ENCODE measurements at regions not wholly inside any gene's neighbourhood (a gene's known extent, or its start where the extent isn't known, plus 50 kb on each side); places are given as distances from the start of the nearest gene placed in this dataset.

DNA sequence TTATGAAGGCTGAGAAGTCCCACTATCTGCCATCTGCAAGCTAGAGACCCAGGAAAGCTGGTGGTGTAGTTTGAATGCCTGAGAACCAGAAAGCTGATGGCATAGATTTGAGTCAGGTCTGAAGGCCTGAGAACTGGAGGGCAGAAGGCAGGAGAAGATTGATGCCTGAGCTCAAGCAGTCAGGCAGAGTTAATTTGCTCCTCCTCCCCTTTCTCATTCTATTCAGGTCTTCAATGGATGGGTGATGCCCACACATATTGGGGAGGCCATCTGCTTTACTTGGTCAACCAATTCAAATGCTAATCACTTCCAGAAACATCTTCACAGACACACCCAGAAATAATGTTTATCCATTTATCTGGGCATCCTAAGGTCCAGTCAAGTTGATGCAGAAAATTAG is 87.6 kb upstream of the CPLX2 start:
- no peak overlapping the region for H3K4me3 ChIP-seq (replicated peaks in 1 of 2; ENCODE audit: low read depth in 2 of 2, low read length in 2 of 2)
- TF ChIP-seq CTCF (IDR thresholded peaks at IDR 0.05; ENCODE audit: low read depth, low read length): no peak
- no peak for DNase-seq (ENCODE audit: low read depth in 2 of 2)

DNA sequence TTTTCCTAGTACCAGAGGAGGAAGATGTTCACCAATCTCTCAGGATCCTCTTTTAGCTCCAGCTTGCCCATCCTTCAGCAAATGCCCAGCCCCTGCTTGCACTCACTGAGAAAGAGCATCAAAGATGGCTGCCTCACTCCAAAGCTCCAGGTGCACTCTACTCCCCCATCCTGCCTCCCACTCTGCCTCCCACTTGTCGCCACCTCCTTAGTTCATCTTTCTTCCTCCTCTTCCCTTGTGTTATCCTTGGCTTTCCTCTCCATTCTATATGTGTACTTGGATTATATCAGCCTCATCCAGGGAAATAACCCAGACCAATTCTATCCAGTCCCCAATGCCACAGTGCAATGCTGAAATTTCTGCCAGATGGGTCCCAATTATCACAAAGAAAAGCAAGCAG is 87.1 kb upstream of the CPLX2 start:
- DNase-seq (ENCODE audit: low read depth in 2 of 2): no peak
- no peak for TF ChIP-seq CTCF (IDR thresholded peaks at IDR 0.05; ENCODE audit: low read depth, low read length)
- H3K4me3 ChIP-seq (replicated peaks in 1 of 2; ENCODE audit: low read depth in 2 of 2, low read length in 2 of 2): no peak overlapping the region

DNA sequence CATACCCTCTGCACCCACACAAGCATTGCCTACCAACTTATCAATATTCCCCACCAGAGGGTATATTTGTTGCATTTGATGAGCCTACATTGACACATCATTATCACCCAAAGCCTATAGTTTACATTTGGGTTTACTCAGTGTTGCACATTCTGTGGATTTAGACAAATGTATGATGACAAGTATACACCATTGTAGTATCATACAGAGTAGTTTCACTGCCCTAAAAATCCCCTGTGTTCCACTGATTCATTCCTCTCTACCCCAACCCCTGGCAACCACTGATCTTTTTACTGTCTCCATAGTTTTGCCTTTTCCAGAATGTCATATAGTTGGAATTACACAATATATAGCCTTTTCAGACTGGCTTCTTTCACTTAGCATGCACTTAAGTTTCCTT is 85.7 kb upstream of the CPLX2 start:
- no peak for DNase-seq (ENCODE audit: low read depth in 2 of 2)
- no peak for TF ChIP-seq CTCF (IDR thresholded peaks at IDR 0.05; ENCODE audit: low read depth, low read length)
- H3K4me3 ChIP-seq (replicated peaks in 1 of 2; ENCODE audit: low read depth in 2 of 2, low read length in 2 of 2): no peak overlapping the region

DNA sequence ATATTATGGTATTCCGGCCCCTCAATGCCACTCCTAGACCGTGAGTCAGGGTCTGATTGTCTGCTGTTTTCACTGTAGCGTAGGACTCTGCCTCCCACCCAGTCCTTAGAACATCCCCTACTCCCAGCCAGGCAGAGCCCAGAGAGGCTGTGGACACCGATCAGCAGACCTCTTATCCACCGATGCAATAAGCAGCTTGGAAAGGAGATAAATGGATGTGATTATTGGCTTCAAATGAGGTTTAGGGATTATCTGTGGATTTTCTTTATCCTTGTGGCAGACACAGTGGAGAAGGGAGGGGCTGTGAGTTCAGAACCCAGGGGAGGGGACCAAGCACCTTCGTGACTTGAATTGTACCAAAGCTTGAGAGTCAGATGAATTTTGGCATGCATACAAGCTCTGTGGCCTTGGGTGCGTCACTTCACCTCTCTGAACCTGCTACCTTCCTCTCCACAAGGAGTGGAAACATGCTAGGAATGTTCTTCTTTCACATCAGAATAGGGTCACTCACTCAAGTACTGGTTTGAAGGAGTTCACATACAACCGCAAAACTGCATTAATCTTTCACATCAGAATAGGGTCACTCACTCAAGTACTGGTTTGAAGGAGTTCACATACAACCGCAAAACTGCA is 83.1 kb upstream of the CPLX2 start:
- DNase-seq (ENCODE audit: low read depth in 2 of 2): no peak
- no peak overlapping the region for H3K4me3 ChIP-seq (replicated peaks in 1 of 2; ENCODE audit: low read depth in 2 of 2, low read length in 2 of 2)
- TF ChIP-seq CTCF (IDR thresholded peaks at IDR 0.05; ENCODE audit: low read depth, low read length): no peak

GRCh38 chr5:175789670-175790069 is 81.7 kb upstream of the CPLX2 start:
- DNase-seq (ENCODE audit: low read depth in 2 of 2): no peak
- TF ChIP-seq CTCF (IDR thresholded peaks at IDR 0.05; ENCODE audit: low read depth, low read length): no peak
- no peak overlapping the region for H3K4me3 ChIP-seq (replicated peaks in 1 of 2; ENCODE audit: low read depth in 2 of 2, low read length in 2 of 2)

- no peak for TF ChIP-seq CTCF (IDR thresholded peaks at IDR 0.05; ENCODE audit: low read depth, low read length)
Measured at GRCh38 chr5:175790796-175791195, 80.6 kb upstream of the CPLX2 start.

DNA sequence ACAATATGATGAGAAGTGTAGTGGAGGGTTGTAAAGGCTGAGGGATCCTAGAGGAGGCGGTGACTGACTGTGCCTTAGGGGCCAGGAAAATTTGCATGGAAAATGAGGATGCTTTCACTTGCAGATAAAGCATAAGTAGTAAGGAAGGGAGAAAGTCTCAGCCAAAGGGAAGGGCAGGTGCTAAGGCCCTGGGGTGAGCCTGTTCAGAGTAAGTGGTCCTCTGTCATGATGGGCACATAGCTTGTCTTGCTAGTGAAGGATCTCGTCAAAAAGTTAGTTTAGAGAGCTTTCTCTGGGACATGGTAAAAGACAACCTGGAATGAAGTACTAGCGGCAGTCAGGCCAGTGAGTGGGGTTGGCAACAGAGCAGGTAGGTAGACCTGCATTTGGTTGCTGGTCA is 75.4 kb upstream of the CPLX2 start:
- DNase-seq (ENCODE audit: low read depth in 2 of 2): no peak
- TF ChIP-seq CTCF (IDR thresholded peaks at IDR 0.05; ENCODE audit: low read depth, low read length): no peak
- no peak overlapping the region for H3K4me3 ChIP-seq (replicated peaks in 1 of 2; ENCODE audit: low read depth in 2 of 2, low read length in 2 of 2)

More at GRCh38 chr5:175790796-175791195, 80.6 kb upstream of the CPLX2 start:
- no peak for DNase-seq (ENCODE audit: low read depth in 2 of 2)
- no peak overlapping the region for H3K4me3 ChIP-seq (replicated peaks in 1 of 2; ENCODE audit: low read depth in 2 of 2, low read length in 2 of 2)
